ENCODE measurements at regions not wholly inside any gene's neighbourhood (a gene's known extent, or its start where the extent isn't known, plus 50 kb on each side); places are given as distances from the start of the nearest gene placed in this dataset.
"Not testable (repeated sequence)": the region's sequence is repeated elsewhere in the genome, so short reads cannot be mapped to it uniquely, and the experiment has no call there.

- peak; percentile 71 for DNase-seq
These were observed 163.0 kb upstream of the PPP1R3A start for GRCh38 chr7:114081606-114082425.

- not testable (repeated sequence) for DNase-seq
These were observed 158.3 kb upstream of the PPP1R3A start for GRCh38 chr7:114077158-114077524.

GRCh38 chr7:114076392-114077157, 157.8 kb upstream of the PPP1R3A start:
- DNase-seq: not testable (repeated sequence)

- DNase-seq: no peak
These were observed 154.9 kb upstream of the PPP1R3A start for GRCh38 chr7:114073701-114074100.

DNA sequence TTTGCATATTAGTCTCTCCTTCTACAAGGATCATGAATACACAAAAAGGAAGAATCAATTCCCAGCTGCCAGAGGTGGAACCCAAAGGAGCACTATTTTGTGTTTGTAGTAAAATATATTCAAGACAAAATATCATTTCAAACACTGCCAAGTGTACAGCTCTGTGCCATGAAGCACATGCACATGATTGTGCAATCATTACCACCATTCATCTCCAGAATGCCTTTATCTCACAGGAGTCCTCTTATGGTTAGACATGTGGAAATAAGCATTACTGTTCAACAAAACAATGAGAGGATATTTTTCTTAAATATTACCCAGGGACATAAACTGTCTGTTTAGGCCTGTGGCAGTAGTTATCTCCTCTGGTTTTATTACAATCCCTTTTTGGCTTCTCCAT, 151.4 kb upstream of the PPP1R3A start:
- DNase-seq: no peak

DNA sequence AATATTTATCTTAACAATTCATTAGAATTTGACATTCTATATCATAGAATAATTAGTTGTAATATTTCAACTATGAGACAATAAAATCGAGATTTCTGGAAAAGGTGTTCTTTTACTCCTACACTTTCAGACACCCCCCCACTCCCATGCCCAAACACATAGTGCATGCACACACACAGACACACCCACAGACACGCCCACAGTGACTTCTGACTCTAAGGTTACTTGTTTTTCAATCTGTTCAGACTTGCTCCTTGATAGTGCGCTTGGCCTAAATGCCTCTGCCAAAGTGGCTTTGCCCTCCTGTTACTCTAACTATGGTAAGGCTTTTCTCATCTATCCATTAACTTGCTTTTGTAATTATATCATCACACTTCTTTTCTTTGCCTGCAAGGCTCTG, 144.0 kb upstream of the PPP1R3A start:
- DNase-seq: no peak

DNA sequence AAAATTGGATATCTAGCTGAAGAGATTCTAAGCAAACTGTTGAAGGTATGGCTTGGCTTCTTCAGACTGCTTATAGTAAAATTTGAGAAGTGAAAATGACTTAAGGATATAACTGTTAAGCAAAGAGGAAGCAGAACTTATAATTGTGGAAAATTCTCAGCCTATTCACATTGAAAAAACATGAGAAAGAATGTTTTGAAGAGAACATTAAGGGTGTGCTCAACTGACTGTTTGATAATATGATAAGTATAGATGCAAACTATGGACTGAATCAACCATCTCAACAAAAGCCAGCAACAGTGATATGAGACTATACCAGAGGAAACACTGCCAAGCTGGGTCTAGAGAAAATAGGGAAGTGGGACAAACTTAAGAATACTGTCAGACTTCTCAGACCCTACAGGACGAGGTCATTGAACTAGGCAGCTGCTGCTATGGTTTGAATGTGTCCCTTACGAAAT, 133.1 kb upstream of the PPP1R3A start:
- DNase-seq: no peak

- DNase-seq: no peak
These were observed 131.8 kb upstream of the PPP1R3A start for GRCh38 chr7:114050571-114050970.

GRCh38 chr7:114048386-114049235, 129.8 kb upstream of the PPP1R3A start:
- peak; percentile 45 for DNase-seq

GRCh38 chr7:114047889-114048288, 129.1 kb upstream of the PPP1R3A start:
- DNase-seq: peak; percentile 63

DNA sequence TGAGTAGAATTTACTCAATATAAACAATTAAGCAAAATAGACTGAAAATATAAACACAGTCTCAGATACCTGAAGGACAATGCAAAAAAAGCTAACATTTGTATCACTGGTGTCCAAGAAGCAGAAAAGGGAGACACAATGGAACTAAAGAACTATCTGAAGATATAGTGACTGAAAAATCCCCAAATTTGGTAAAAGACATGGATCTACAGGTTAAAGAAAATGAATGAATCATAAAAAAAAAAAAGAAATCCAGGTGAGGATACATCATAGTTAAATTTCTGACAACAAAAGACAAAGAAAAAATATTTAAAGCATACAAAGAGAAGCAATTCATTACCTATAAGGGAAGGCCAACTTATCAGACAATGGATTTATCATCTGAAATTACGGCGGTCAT, 114.7 kb upstream of the PPP1R3A start:
- no peak for DNase-seq

DNA sequence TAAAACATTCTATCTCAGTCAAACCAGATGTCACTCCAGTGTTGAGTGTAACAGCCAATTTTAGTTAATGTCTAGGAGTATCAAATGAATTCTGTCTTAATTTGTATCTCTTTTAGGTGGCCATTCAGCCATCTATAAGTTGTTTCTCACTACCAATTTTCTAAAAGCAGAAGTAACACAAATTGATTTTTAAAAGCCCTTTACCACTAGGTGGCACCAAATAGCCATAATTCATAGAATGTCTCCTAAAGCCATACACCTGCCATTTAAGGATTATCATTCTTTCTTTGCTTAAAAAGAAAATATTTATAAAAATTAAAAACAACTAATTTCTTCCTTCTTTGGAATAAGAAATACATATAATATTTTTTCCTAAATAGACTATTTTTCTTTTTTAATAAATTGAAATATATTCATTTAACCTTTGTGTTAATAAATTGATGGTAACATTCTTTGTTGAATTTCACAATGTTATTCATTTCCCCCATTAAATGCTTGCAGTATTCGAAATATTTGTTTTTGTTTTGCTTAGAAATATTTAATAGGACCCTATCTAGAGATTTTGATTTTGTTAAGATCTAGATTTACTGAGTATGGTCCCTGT, 107.8 kb upstream of the PPP1R3A start:
- peak; percentile 50 for DNase-seq

DNA sequence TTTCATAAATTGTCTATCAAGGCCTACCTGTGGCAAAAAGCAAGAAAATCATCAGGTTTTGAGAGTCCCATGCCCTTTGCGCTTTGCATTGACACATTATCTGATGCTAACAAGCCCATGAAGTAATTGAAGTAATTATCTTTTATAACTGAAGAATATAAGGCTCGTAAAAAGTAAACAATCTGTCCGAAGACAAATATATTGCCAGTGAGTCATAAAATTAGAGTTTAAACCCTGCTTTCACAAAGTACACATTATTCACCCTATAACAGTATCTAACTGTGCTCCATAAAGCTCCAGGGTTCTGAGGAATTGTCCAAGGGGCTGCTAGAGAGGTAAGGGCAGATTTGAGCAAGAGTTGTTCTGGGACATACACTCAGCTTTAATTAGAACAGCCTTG, 102.3 kb upstream of the PPP1R3A start:
- DNase-seq: no peak

DNA sequence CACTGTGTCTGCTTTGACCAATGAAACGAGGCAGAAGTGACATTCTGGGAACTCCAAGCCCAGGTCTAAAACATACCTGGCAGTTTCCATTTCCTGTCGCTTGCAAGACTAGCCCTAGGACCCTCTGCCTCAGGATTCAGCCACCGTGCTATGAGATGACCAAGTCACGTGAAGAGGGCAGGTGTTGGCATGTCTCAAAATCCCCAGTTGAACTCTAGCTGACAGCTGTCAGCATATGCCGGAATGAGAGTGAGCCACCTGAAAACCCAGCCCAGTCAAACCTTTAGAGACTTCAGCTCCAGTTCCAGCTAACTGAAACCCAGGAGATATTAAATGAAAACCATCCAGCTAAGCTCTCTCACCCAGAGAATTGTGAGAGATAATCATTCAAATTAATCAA, 89.9 kb upstream of the PPP1R3A start:
- DNase-seq: no peak

DNA sequence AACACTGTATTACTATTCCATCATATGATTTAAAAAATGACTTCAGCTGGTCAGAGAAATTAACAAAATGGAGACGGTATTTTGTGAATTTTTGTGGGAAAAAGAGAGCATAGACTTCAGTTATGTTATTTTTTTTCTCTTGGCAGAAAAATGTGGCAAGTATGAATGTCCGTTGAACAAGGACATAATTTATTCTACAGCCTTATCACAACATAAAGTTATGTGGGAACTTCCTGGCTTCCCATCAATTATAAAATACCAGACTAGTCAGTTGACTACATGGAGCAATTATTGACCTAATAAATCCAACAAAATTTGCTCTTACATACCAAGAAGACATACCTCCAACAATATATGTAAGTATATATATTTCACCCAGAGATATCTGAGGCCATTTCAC, 88.6 kb upstream of the PPP1R3A start:
- DNase-seq: peak; percentile 3

GRCh38 chr7:113998934-113999333, 80.1 kb upstream of the PPP1R3A start:
- no peak for DNase-seq

DNA sequence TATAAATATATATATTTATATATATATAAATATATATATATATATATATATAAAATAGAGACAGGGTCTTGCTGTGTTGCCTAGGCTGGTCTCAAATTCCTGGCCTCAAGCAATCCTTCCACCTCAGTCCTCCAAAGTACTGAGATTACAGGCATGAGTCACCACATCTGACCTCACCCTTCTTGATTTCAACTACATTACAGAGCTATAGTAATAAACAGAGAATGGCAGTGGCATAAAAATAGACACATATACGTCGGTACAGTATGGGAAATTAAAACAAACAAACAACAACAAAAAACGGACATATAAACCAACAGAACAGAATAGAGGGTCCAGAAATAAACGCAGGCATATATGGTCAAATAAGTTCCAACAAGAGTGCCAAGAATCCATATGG, 77.6 kb upstream of the PPP1R3A start:
- no peak for DNase-seq

DNA sequence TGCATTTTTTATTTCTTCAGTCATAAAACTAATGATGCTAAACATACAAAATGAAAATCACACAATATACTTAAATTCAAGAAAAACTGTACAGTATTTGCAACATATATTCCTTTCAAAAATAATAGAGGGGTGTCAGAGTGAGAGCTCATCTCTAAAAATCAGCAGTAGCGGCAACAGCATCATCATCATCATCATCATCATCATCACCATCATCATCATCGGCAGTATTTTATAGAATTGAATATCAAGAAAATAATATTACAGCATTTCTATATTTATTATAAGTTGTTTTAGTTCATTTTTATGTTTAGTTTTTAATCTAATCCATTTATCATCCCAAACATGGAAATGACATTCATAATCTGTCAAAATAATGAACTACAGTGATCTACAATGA, 67.4 kb upstream of the PPP1R3A start:
- no peak for DNase-seq

- DNase-seq: no peak
These were observed 57.7 kb upstream of the PPP1R3A start for GRCh38 chr7:113976508-113976907.

- no peak for DNase-seq
These were observed 49.9 kb upstream of the PPP1R3A start for GRCh38 chr7:113968713-113969112.
